ENCODE measurements at regions not wholly inside any gene's neighbourhood (a gene's known extent, or its start where the extent isn't known, plus 50 kb on each side); places are given as distances from the start of the nearest gene placed in this dataset.

DNA sequence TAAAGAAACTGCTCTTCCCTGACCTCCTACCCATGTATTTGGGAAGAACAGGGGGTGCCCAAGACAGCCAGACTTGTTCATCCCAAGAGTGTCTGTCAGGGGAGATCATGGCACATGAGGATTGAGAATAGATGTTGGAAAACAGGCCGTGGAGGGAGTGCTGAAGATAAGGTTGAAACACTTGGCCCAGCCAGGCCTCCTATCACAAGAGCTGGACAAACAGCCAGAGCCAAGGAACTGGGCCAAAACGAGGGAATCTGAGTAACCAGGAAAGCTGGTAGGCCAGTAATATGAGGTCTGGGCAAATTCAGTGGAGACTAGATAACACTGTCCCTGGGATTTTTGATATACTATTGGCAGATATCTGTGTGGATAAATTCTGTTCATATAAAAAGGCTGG lies 161.7 kb downstream of the TMX1 start:
- no peak for TF ChIP-seq GABPA (IDR thresholded peaks at IDR 0.05; ENCODE audit: low read depth)
- no peak for TF ChIP-seq POLR2AphosphoS5 (IDR thresholded peaks at IDR 0.05; ENCODE audit: low read depth)
- TF ChIP-seq, protein P1, sequence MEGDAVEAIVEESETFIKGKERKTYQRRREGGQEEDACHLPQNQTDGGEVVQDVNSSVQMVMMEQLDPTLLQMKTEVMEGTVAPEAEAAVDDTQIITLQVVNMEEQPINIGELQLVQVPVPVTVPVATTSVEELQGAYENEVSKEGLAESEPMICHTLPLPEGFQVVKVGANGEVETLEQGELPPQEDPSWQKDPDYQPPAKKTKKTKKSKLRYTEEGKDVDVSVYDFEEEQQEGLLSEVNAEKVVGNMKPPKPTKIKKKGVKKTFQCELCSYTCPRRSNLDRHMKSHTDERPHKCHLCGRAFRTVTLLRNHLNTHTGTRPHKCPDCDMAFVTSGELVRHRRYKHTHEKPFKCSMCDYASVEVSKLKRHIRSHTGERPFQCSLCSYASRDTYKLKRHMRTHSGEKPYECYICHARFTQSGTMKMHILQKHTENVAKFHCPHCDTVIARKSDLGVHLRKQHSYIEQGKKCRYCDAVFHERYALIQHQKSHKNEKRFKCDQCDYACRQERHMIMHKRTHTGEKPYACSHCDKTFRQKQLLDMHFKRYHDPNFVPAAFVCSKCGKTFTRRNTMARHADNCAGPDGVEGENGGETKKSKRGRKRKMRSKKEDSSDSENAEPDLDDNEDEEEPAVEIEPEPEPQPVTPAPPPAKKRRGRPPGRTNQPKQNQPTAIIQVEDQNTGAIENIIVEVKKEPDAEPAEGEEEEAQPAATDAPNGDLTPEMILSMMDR (IDR thresholded peaks at IDR 0.05; ENCODE audit: insufficient read depth, low read length), result no peak
- TF ChIP-seq, protein P2, sequence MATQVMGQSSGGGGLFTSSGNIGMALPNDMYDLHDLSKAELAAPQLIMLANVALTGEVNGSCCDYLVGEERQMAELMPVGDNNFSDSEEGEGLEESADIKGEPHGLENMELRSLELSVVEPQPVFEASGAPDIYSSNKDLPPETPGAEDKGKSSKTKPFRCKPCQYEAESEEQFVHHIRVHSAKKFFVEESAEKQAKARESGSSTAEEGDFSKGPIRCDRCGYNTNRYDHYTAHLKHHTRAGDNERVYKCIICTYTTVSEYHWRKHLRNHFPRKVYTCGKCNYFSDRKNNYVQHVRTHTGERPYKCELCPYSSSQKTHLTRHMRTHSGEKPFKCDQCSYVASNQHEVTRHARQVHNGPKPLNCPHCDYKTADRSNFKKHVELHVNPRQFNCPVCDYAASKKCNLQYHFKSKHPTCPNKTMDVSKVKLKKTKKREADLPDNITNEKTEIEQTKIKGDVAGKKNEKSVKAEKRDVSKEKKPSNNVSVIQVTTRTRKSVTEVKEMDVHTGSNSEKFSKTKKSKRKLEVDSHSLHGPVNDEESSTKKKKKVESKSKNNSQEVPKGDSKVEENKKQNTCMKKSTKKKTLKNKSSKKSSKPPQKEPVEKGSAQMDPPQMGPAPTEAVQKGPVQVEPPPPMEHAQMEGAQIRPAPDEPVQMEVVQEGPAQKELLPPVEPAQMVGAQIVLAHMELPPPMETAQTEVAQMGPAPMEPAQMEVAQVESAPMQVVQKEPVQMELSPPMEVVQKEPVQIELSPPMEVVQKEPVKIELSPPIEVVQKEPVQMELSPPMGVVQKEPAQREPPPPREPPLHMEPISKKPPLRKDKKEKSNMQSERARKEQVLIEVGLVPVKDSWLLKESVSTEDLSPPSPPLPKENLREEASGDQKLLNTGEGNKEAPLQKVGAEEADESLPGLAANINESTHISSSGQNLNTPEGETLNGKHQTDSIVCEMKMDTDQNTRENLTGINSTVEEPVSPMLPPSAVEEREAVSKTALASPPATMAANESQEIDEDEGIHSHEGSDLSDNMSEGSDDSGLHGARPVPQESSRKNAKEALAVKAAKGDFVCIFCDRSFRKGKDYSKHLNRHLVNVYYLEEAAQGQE (IDR thresholded peaks at IDR 0.05; ENCODE audit: insufficient replicate concordance, low read depth), result no peak
- no peak for TF ChIP-seq SPI1 (IDR thresholded peaks at IDR 0.05; ENCODE audit: borderline replicate concordance, low read depth)
- H3K4me3 ChIP-seq (replicated peaks; ENCODE audit: insufficient read depth, low read length), result no peak overlapping the region
- H3K27ac ChIP-seq (replicated peaks), result no peak overlapping the region
- DNase-seq (ENCODE audit: low read depth in 1 of 2, low spot score in 1 of 2), result no peak
- peaks cover 8% of the 10 kb centered on the region for H3K27me3 ChIP-seq (ENCODE audit: insufficient read depth, poor library complexity, severe bottlenecking)

DNA sequence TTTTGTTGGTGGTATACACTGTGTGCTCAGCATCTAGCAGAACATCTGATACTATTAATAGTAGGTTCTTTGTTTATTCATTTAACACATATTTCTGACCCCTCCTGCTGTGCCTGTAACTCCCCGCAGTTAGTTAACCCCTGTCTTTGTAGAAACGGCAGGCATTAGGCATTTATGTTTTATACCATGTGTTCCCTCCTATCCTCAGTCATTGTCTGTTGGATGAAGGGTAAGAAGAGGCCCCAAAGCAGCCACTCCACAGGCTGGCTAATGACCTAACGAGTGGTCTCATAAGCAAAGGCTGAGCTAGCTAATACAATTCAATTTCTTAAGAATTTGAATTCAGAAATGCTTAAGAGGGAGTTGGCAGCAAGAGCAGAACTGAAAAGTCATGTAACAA lies 170.8 kb downstream of the TMX1 start:
- H3K27me3 ChIP-seq (ENCODE audit: insufficient read depth, poor library complexity, severe bottlenecking), result peaks cover 2% of the 10 kb centered on the region
- TF ChIP-seq, protein P2 (IDR thresholded peaks at IDR 0.05; ENCODE audit: insufficient replicate concordance, low read depth), result no peak
- TF ChIP-seq POLR2AphosphoS5 (IDR thresholded peaks at IDR 0.05; ENCODE audit: low read depth) (no peak), SPI1 (IDR thresholded peaks at IDR 0.05; ENCODE audit: borderline replicate concordance, low read depth) (no peak), GABPA (IDR thresholded peaks at IDR 0.05; ENCODE audit: low read depth) (no peak)
- TF ChIP-seq, protein P1 (IDR thresholded peaks at IDR 0.05; ENCODE audit: insufficient read depth, low read length), result no peak
- H3K4me3 ChIP-seq (replicated peaks; ENCODE audit: insufficient read depth, low read length), result no peak overlapping the region
- no peak overlapping the region for H3K27ac ChIP-seq (replicated peaks)
- DNase-seq (ENCODE audit: low read depth in 1 of 2, low spot score in 1 of 2), result no peak

DNA sequence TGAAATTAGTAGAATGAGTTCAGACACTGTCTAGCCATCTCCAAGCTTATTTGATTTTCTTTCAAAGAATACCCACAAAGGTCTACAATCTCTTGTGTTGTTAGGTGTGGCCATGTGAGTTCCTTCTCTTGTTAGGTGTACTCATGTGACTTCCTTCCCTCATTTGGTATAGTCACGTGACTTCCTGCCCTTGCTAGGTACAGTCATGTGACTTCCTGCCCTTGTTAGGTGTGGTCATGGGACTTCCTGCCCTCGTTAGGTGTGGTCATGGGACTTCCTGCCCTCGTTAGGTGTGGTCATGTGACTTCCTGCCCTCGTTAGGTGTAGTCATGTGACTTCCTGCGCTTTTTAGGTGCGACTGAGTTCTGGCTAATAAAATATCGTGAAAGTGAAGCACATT lies 179.6 kb downstream of the TMX1 start:
- TF ChIP-seq SPI1 (IDR thresholded peaks at IDR 0.05; ENCODE audit: borderline replicate concordance, low read depth) (no peak), GABPA (IDR thresholded peaks at IDR 0.05; ENCODE audit: low read depth) (peak; percentile 44; the same call in 1 of the 2 replicates)
- no peak overlapping the region for H3K27ac ChIP-seq (replicated peaks)
- DNase-seq (ENCODE audit: low read depth in 1 of 2, low spot score in 1 of 2), result peak; percentile 2 to 16
- H3K4me3 ChIP-seq (replicated peaks; ENCODE audit: insufficient read depth, low read length), result no peak overlapping the region
- H3K27me3 ChIP-seq (ENCODE audit: insufficient read depth, poor library complexity, severe bottlenecking), result no peaks in the 10 kb centered on the region

DNA sequence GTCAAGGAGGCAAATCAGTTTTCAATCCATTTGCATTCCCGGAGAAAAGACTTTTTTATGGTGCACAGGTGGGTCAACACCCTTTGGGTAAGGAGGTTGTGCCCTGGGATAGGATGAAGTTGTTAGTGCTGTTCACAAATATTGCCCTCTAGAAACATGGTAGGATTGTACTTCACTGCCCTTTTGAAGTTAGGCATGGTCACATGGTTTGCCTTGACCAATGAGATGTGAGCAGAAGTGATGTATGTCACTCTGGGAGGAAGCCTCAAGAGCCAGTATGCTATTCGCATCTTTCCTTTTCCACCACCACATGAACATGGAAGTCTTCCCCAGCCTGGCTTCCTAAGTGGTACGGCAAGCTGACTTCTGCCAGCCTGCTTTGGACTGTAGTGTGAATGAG lies 182.7 kb downstream of the TMX1 start:
- TF ChIP-seq SPI1 (IDR thresholded peaks at IDR 0.05; ENCODE audit: borderline replicate concordance, low read depth), result no peak
- no peak for TF ChIP-seq GABPA (IDR thresholded peaks at IDR 0.05; ENCODE audit: low read depth)
- TF ChIP-seq, protein P1 (IDR thresholded peaks at IDR 0.05; ENCODE audit: insufficient read depth, low read length), result no peak
- TF ChIP-seq, protein P2 (IDR thresholded peaks at IDR 0.05; ENCODE audit: insufficient replicate concordance, low read depth), result no peak
- no peak for TF ChIP-seq POLR2AphosphoS5 (IDR thresholded peaks at IDR 0.05; ENCODE audit: low read depth)
- Histone ChIP-seq H3K27me3 (ENCODE audit: insufficient read depth, poor library complexity, severe bottlenecking) (no peaks in the 10 kb centered on the region), H3K4me3 (replicated peaks; ENCODE audit: insufficient read depth, low read length) (no peak overlapping the region), H3K27ac (replicated peaks) (no peak overlapping the region)
- peak in 1 of 2 experiments; percentile 2 for DNase-seq (ENCODE audit: low read depth in 1 of 2, low spot score in 1 of 2)
